ENCODE measurements at regions not wholly inside any gene's neighbourhood (a gene's known extent, or its start where the extent isn't known, plus 50 kb on each side); places are given as distances from the start of the nearest gene placed in this dataset.

DNA sequence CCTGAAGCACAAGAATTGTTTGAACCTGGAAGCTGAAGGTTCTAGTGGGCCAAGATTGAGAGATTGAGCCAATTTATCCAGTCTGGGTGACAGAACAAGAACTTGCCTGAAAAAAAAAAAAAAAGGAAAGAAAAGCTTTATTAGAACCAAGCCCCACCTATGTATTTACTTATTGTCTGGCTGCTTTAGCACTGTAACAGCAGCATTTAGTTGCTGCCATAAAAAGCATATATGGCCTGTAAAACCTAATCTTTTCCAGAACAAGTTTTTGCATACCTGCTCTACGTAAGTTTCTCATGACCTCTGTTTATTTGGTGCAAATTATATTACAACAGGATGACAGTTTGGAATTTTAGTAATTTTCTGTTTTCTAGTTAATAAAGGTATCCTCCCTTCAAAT, 1565.6 kb upstream of the LRRTM1 start:
- Histone ChIP-seq H3K4me1 (no peaks in the 10 kb centered on the region), H3K9me3 (no peaks in the 10 kb centered on the region), H3K36me3 (no peaks in the 10 kb centered on the region), H3K4me3 (no peak overlapping the region), H3K27ac (no peak overlapping the region), H3K27me3 (no peaks in the 10 kb centered on the region)
- TF ChIP-seq, protein P1, sequence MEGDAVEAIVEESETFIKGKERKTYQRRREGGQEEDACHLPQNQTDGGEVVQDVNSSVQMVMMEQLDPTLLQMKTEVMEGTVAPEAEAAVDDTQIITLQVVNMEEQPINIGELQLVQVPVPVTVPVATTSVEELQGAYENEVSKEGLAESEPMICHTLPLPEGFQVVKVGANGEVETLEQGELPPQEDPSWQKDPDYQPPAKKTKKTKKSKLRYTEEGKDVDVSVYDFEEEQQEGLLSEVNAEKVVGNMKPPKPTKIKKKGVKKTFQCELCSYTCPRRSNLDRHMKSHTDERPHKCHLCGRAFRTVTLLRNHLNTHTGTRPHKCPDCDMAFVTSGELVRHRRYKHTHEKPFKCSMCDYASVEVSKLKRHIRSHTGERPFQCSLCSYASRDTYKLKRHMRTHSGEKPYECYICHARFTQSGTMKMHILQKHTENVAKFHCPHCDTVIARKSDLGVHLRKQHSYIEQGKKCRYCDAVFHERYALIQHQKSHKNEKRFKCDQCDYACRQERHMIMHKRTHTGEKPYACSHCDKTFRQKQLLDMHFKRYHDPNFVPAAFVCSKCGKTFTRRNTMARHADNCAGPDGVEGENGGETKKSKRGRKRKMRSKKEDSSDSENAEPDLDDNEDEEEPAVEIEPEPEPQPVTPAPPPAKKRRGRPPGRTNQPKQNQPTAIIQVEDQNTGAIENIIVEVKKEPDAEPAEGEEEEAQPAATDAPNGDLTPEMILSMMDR (IDR thresholded peaks at IDR 0.05): no peak
- TF ChIP-seq POLR2A (IDR thresholded peaks at IDR 0.05): no peak
- no peak for TF ChIP-seq POLR2AphosphoS5 (IDR thresholded peaks at IDR 0.05)
- no peak for TF ChIP-seq EP300 (IDR thresholded peaks at IDR 0.05)
- 87% methylated on average over 1 of the region's 1 CpG for WGBS
- DNase-seq (ENCODE audit: low spot score in 2 of 2): no peak

DNA sequence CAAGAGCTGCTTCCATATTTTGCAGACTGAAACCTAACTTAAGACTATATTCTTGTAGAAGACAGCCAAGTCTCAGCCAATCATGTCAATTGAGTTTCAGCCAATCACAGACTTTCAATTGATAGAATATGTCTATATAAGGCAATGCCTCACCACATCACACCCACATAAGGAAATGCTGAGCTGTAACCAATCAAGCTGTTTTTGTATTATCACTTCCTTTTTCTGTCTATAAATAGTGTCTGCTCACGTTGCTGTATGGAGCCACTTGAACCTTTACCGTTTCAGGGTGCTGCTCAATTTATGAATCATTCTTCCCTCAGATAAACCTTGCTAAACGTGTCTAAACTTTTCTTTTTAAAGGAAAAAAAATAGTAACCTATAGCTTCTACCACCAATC, 1554.4 kb upstream of the LRRTM1 start:
- H3K9me3 ChIP-seq: no peaks in the 10 kb centered on the region
- no peak overlapping the region for H3K27ac ChIP-seq
- no peaks in the 10 kb centered on the region for H3K36me3 ChIP-seq
- no peak for DNase-seq (ENCODE audit: low spot score in 2 of 2)
- H3K4me1 ChIP-seq: no peaks in the 10 kb centered on the region
- H3K4me3 ChIP-seq: no peak overlapping the region
- H3K27me3 ChIP-seq: no peaks in the 10 kb centered on the region
- 58% methylated on average over 3 of the region's 3 CpGs for WGBS
- TF ChIP-seq EP300 (IDR thresholded peaks at IDR 0.05) (no peak), POLR2AphosphoS5 (IDR thresholded peaks at IDR 0.05) (no peak), POLR2A (IDR thresholded peaks at IDR 0.05) (no peak)
- TF ChIP-seq, protein P1 (IDR thresholded peaks at IDR 0.05): no peak

DNA sequence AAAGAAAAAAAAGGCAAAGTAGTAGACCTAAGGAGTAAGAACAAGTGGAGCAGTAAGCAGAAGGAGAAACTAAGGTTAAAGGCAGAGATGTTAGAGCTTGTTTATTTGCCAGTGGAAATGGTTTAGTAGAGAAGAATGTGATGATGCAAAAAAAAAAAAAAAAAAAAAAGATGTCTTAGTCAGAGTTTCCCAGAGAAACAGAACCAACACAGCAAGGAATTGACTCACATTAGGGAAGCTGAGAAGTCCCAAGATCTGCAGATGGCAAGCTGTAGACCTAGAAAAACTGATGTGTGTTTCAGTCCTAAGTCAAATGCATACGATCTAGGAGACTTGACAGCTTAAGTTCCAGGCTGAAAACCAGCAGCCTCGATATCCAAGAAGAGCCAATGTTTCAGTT, 1548.8 kb upstream of the LRRTM1 start:
- H3K36me3 ChIP-seq: no peaks in the 10 kb centered on the region
- no peaks in the 10 kb centered on the region for H3K9me3 ChIP-seq
- no peaks in the 10 kb centered on the region for H3K27me3 ChIP-seq
- TF ChIP-seq EP300 (IDR thresholded peaks at IDR 0.05) (no peak), POLR2AphosphoS5 (IDR thresholded peaks at IDR 0.05) (no peak), POLR2A (IDR thresholded peaks at IDR 0.05) (no peak)
- TF ChIP-seq, protein P1 (IDR thresholded peaks at IDR 0.05): no peak
- no peaks in the 10 kb centered on the region for H3K4me1 ChIP-seq
- 94% methylated on average over 2 of the region's 2 CpGs for WGBS
- no peak for DNase-seq (ENCODE audit: low spot score in 2 of 2)
- H3K27ac ChIP-seq: no peak overlapping the region
- H3K4me3 ChIP-seq: no peak overlapping the region

DNA sequence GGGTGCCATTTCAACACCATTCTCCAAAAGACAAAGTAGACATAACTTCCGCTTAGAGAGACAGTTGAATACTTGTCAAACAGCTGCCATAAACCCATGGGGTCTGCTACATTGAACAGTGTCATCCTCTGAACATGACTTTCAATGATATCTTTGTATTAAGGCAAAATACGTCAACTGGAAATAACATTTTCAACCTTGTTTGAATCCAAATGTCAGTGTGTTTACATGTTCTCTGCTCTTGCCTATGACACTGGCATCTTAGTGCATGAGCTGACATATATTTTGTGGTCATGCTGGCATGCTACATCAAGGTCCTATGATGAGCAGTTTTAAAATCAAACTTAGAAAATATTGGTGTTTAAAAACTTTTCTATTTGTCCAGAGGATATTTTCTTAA, 1548.1 kb upstream of the LRRTM1 start:
- Histone ChIP-seq H3K27me3 (no peaks in the 10 kb centered on the region), H3K4me3 (no peak overlapping the region), H3K4me1 (no peaks in the 10 kb centered on the region), H3K9me3 (no peaks in the 10 kb centered on the region), H3K27ac (no peak overlapping the region), H3K36me3 (no peaks in the 10 kb centered on the region)
- DNase-seq (ENCODE audit: low spot score in 2 of 2): no peak
- WGBS: 94% methylated on average over 2 of the region's 2 CpGs
- TF ChIP-seq POLR2A (IDR thresholded peaks at IDR 0.05) (no peak), POLR2AphosphoS5 (IDR thresholded peaks at IDR 0.05) (no peak), EP300 (IDR thresholded peaks at IDR 0.05) (no peak)
- TF ChIP-seq, protein P1 (IDR thresholded peaks at IDR 0.05): no peak

DNA sequence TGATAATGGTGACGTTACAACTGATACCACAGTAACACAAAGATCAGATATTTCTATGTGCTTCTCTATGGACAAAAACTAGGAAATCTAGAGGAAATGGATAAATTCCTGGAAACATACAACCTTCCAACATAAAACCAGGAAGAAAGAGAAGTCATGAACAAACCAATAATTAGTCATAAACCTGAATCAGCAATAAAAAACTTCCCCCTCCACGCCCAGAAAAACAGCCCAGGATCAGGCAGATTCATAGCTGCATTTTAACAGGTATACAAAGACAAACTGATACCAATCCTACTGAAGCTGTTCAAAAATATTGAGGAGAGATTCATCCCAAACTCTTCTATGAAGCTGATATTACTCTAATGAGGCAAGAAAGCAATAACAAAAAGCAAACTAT, 1535.2 kb upstream of the LRRTM1 start:
- 55% methylated on average over 2 of the region's 2 CpGs for WGBS
- no peaks in the 10 kb centered on the region for H3K4me1 ChIP-seq
- H3K9me3 ChIP-seq: no peaks in the 10 kb centered on the region
- no peak for DNase-seq (ENCODE audit: low spot score in 2 of 2)
- H3K36me3 ChIP-seq: no peaks in the 10 kb centered on the region
- H3K27me3 ChIP-seq: no peaks in the 10 kb centered on the region
- H3K27ac ChIP-seq: no peak overlapping the region
- TF ChIP-seq, protein P1 (IDR thresholded peaks at IDR 0.05): no peak
- no peak for TF ChIP-seq POLR2AphosphoS5 (IDR thresholded peaks at IDR 0.05)
- TF ChIP-seq EP300 (IDR thresholded peaks at IDR 0.05): no peak
- H3K4me3 ChIP-seq: no peak overlapping the region
